A673 (cell line): ENCODE measurements at regions not wholly inside any gene's neighbourhood (a gene's known extent, or its start where the extent isn't known, plus 50 kb on each side); places are given as distances from the start of the nearest gene placed in this dataset.

Source experiments
- BruUV-seq: library from RNA; stranded (reverse); fragments of 400-500 nt; replicated peaks from 2 replicates; lab custom pipeline; 2021; lab: Mats Ljungman, UMichigan
- CTCF ChIA-PET: fragments of 300-600 bp; sonication (Branson Sonifier 250); formaldehyde crosslinking; loops from one replicate; lab custom pipeline; 2022; ENCODE audit warnings: antibody characterized with exemption; lab: Charles Lee
- POLR2A ChIA-PET: fragments of 300-600 bp; sonication (Branson Sonifier 250); formaldehyde crosslinking; loops from one replicate; lab custom pipeline; 2022; ENCODE audit warnings: antibody characterized with exemption; ENCODE audit not compliant: low non-redundant PET; lab: Charles Lee
- DNase-seq: peaks from one replicate; pipeline ENCODE4 v3.0.0-alpha.2; 2015; ENCODE audit warnings: low spot score
- H3K27ac ChIP-seq: fragments of 200-600 bp; sonication (generic); 2 replicates; pipeline ENCODE4 v1.5.1; 2016; ENCODE audit warnings: mixed run types, low read depth, mild to moderate bottlenecking, mixed read lengths, antibody characterized with exemption, low read length; ENCODE audit not compliant: poor library complexity, severe bottlenecking
- H3K27me3 ChIP-seq: fragments of 200-600 bp; sonication (generic); replicated peaks from 2 replicates; pipeline ENCODE4 v1.6.1; 2017; ENCODE audit warnings: mixed run types, low read depth, mild to moderate bottlenecking, mixed read lengths, antibody characterized with exemption, low read length; ENCODE audit not compliant: insufficient read depth, poor library complexity
- H3K36me3 ChIP-seq: fragments of 200-600 bp; sonication (generic); 2 replicates; pipeline ENCODE4 v1.6.1; 2016; ENCODE audit warnings: mixed run types, mild to moderate bottlenecking, mixed read lengths, antibody characterized with exemption, low read length; ENCODE audit not compliant: insufficient read depth, poor library complexity, severe bottlenecking
- H3K4me1 ChIP-seq: fragments of 200-600 bp; sonication (generic); 2 replicates; pipeline ENCODE4 v1.6.1; 2017; ENCODE audit warnings: mixed run types, mild to moderate bottlenecking, mixed read lengths, antibody characterized with exemption, low read length; ENCODE audit not compliant: insufficient read depth, poor library complexity, severe bottlenecking
- H3K4me3 ChIP-seq: fragments of 200-600 bp; sonication (generic); 2 replicates; pipeline ENCODE4 v1.5.1; 2016; ENCODE audit warnings: low read depth, mixed run types, mild to moderate bottlenecking, mixed read lengths, low read length; ENCODE audit not compliant: poor library complexity, severe bottlenecking
- H3K9me3 ChIP-seq: fragments of 200-600 bp; sonication (generic); 2 replicates; pipeline ENCODE4 v1.6.1; 2016; ENCODE audit warnings: mixed run types, low read depth, mild to moderate bottlenecking, mixed read lengths, antibody characterized with exemption, low read length; ENCODE audit not compliant: poor library complexity, severe bottlenecking
- EZH2 ChIP-seq: fragments of 200-600 bp; sonication (generic); IDR thresholded peaks from 2 replicates; pipeline ENCODE4 v1.6.1; 2017; ENCODE audit warnings: borderline replicate concordance, low read depth, mild to moderate bottlenecking, mixed read lengths, antibody characterized with exemption, low read length; ENCODE audit not compliant: poor library complexity, severe bottlenecking
- intact Hi-C: fragments of 100-400 bp; cut with micrococcal nuclease; formaldehyde crosslinking; loops from one replicate; pipeline ENCODE4 v1.10.0; 2022; ENCODE audit not compliant: unreplicated experiment
- TF ChIP-seq, protein P1 (sequence below): fragments of 300-800, 200-600 bp; sonication (generic); conservative IDR thresholded peaks from 2 replicates; pipeline ENCODE4 v1.5.1; 2017; ENCODE audit warnings: low read depth, mild to moderate bottlenecking, antibody characterized with exemption, low read length, moderate library complexity, mixed read lengths

DNA sequence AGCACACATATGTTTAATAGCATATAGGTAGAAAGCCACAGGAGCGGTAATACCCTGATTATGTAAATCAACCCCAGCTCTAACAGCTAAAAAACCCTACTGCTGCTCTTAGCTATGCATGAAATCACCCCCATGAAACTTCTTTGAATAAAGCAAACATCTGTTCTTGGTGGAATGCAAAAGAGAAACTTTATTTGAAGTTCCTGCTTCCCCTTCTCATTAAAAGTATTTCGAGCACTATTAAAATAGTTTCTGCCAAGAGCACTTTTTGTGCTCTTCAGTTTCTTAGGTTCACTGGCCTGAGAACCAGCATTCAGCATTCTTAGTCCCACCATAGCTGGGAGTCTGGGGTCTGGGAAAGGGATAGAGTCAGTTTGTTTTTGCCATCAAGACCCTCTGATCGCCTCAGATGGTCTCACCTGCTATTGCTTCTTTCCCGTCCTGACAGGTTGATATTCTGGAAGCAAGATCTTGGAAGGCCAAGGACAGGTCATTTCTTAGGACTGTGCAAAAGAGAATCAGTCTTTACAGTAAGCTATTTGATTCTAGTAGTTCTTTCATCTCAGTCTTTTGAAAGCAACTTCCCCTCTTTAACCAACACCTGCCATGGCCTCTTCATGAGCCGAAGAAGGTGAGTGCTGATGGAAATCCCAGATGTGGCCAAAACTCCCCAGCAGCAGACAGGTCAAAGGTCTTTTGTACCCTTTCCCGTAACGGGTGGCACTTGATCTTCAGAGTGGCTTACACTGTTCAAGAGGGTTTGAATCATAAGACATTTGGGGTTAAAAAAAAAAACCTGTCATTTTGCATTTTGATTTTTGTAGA lies 76.5 kb upstream of the TMEM170B start:
- Histone ChIP-seq H3K27ac (no peak overlapping the region), H3K4me3 (no peak overlapping the region), H3K36me3 (no peaks in the 10 kb centered on the region), H3K9me3 (no peaks in the 10 kb centered on the region), H3K27me3 (no peaks in the 10 kb centered on the region), H3K4me1 (no peaks in the 10 kb centered on the region)
- intact Hi-C loops, result no loop called here
- CTCF ChIA-PET, result no interaction called here
- DNase-seq, result no peak
- no TSS peak for BruUV-seq
- POLR2A ChIA-PET, result interaction anchor here (0.6 kb wide), 1 partner anchor 10 kb away, joined by 3 read pairs; no protein-coding TSS in a partner anchor
- no peak for TF ChIP-seq EZH2
- TF ChIP-seq, protein P1, sequence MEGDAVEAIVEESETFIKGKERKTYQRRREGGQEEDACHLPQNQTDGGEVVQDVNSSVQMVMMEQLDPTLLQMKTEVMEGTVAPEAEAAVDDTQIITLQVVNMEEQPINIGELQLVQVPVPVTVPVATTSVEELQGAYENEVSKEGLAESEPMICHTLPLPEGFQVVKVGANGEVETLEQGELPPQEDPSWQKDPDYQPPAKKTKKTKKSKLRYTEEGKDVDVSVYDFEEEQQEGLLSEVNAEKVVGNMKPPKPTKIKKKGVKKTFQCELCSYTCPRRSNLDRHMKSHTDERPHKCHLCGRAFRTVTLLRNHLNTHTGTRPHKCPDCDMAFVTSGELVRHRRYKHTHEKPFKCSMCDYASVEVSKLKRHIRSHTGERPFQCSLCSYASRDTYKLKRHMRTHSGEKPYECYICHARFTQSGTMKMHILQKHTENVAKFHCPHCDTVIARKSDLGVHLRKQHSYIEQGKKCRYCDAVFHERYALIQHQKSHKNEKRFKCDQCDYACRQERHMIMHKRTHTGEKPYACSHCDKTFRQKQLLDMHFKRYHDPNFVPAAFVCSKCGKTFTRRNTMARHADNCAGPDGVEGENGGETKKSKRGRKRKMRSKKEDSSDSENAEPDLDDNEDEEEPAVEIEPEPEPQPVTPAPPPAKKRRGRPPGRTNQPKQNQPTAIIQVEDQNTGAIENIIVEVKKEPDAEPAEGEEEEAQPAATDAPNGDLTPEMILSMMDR, result no peak

DNA sequence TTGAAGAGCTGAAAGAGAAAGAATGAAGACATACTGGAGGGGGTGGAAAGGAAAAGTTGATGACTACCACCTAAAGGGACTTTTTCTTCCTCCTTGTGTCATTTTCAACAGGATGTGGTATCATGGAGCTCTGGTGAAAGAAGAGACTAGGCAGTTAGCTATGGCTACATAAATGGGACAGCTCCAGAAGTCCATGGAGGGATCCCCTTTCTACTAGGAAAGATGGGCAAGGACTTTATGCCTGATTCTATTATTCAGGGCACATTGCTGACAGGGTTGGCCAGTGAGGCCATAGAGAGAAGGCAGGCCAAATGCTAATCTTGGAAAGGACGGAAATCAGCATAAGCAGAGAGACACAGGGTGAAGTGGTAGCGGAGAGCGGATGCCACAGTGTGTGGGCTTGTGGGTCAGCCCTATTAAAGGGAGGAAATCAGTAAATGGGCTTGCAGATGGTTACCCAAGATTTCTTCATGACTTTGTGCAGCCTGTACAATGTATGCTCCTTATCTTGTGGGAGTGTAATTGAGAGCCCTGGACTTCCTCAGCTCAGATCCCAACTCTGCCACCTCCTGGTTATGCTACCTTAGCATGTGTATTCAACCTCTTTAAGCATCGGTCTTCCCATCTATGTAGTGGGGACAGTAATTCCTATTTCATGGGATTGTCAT lies 77.4 kb upstream of the TMEM170B start:
- no peak for TF ChIP-seq EZH2
- TF ChIP-seq, protein P1, result peak; percentile 34
- no peaks in the 10 kb centered on the region for H3K4me1 ChIP-seq
- intact Hi-C loops, result no loop called here
- no peaks in the 10 kb centered on the region for H3K36me3 ChIP-seq
- POLR2A ChIA-PET, result no interaction called here
- CTCF ChIA-PET, result no interaction called here
- H3K27ac ChIP-seq, result no peak overlapping the region
- DNase-seq, result peak; percentile 18
- no peak overlapping the region for H3K4me3 ChIP-seq
- H3K9me3 ChIP-seq, result no peaks in the 10 kb centered on the region
- BruUV-seq, result no TSS peak
- no peaks in the 10 kb centered on the region for H3K27me3 ChIP-seq

DNA sequence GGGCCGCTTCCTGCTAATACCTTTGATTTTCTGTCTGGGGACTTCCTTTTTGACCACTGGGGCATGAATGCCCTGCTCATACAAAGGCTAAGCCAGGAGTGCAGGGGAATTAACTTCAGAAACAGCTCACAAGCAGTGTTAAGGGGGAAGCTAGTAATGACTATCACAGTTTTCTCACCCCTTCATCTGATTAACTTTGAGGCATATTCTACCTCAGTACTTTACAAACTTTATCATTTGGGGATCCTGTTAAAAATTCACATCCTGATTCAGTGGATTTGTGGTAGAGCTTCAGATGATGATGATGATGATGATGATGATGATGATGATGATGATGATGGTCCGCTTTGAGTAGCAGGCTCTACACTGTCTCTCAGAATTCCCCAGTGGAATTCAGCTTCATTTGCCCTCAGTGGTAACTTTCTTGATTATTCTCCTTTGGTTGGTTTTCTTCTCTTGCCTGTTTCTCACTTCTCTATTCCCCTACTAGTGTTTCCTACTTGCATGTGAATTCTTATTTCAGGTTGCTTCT lies 78.4 kb upstream of the TMEM170B start:
- BruUV-seq, result no TSS peak
- no peaks in the 10 kb centered on the region for H3K4me1 ChIP-seq
- H3K27me3 ChIP-seq, result no peaks in the 10 kb centered on the region
- H3K36me3 ChIP-seq, result no peaks in the 10 kb centered on the region
- POLR2A ChIA-PET, result no interaction called here
- intact Hi-C loops, result no loop called here
- CTCF ChIA-PET, result no interaction called here
- no peak overlapping the region for H3K27ac ChIP-seq
- H3K4me3 ChIP-seq, result no peak overlapping the region
- TF ChIP-seq, protein P1, result no peak
- no peak for TF ChIP-seq EZH2
- H3K9me3 ChIP-seq, result no peaks in the 10 kb centered on the region
- DNase-seq, result no peak
